ENCODE measurements at regions not wholly inside any gene's neighbourhood (a gene's known extent, or its start where the extent isn't known, plus 50 kb on each side); places are given as distances from the start of the nearest gene placed in this dataset.

- TF ChIP-seq POLR2A (IDR thresholded peaks at IDR 0.05) (no peak), EP300 (IDR thresholded peaks at IDR 0.05) (no peak), CTCF (IDR thresholded peaks at IDR 0.05) (no peak), POLR2AphosphoS5 (IDR thresholded peaks at IDR 0.05) (no peak)
Measured at GRCh38 chr6:145073811-145074210, 661.5 kb downstream of the EPM2A start.

Measured in suprapubic skin (tissue), 4 donors.